ENCODE measurements at regions not wholly inside any gene's neighbourhood (a gene's known extent, or its start where the extent isn't known, plus 50 kb on each side); places are given as distances from the start of the nearest gene placed in this dataset.

GRCh38 chr1:67609577-67610341 lies 75.2 kb upstream of the GADD45A start:
- TF ChIP-seq CTCF (IDR thresholded peaks at IDR 0.05) (no peak), POLR2A (IDR thresholded peaks at IDR 0.05) (no peak)

All from heart left ventricle (tissue), 13 donors.